ENCODE measurements at regions not wholly inside any gene's neighbourhood (a gene's known extent, or its start where the extent isn't known, plus 50 kb on each side); places are given as distances from the start of the nearest gene placed in this dataset.

DNA sequence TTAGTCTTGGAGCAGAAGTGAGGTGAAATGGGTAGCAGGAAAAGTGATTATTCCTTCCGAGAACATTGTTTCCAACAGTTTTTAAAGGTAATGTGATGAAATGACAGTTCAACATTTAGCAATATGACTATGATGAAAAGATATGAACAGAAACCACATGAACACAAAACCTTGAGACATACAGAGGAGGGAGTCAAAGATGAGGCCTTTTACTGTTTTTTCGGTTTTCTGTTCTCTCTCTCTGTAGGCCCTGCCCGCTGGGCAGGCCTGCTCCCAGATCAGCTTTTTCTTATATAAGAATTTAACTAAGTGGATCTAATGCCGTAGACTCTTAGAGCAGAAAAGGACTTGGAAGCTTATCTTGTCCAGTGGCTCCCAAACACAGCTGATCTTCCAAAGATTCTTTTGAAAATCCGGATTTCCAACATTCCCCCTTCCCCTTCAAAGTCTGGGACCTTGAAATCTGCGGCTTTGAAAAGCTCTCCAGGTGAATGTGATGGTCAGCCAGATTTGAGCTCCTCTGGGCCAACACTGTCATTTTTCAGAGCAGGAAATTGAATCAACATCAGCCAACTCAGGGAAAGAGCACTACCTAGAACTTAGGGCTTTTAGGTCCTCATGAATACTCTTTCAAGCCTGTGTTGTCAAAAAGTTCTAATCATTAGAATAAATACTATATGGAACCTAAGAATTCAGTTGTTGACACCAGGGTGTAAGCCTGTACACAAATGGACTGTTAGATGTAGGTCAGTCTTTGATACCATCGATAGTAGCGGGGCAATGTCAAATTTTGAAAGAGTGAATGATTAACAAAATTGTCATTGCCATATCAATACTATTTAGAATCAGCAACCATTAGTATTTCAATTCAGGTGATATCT, 372.7 kb downstream of the SHQ1 start:
- TF ChIP-seq, protein P1, sequence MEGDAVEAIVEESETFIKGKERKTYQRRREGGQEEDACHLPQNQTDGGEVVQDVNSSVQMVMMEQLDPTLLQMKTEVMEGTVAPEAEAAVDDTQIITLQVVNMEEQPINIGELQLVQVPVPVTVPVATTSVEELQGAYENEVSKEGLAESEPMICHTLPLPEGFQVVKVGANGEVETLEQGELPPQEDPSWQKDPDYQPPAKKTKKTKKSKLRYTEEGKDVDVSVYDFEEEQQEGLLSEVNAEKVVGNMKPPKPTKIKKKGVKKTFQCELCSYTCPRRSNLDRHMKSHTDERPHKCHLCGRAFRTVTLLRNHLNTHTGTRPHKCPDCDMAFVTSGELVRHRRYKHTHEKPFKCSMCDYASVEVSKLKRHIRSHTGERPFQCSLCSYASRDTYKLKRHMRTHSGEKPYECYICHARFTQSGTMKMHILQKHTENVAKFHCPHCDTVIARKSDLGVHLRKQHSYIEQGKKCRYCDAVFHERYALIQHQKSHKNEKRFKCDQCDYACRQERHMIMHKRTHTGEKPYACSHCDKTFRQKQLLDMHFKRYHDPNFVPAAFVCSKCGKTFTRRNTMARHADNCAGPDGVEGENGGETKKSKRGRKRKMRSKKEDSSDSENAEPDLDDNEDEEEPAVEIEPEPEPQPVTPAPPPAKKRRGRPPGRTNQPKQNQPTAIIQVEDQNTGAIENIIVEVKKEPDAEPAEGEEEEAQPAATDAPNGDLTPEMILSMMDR (conservative IDR thresholded peaks at IDR 0.05; ENCODE audit: low read depth in 2 of 2) = no peak
- TF ChIP-seq EZH2 (IDR thresholded peaks at IDR 0.05; ENCODE audit: low read depth, unreplicated experiment) (no peak), EZH2phosphoT487 (IDR thresholded peaks at IDR 0.05; ENCODE audit: unreplicated experiment) (no peak), POLR2AphosphoS5 (IDR thresholded peaks at IDR 0.05; ENCODE audit: low read depth) (no peak), CREB1 (CRISPR knock-in tag; IDR thresholded peaks at IDR 0.05; ENCODE audit: low read depth) (no peak), ZNF114 (CRISPR knock-in tag; IDR thresholded peaks at IDR 0.05) (no peak), ZNF331 (CRISPR knock-in tag; IDR thresholded peaks at IDR 0.05; ENCODE audit: low read depth) (no peak), JUNB (IDR thresholded peaks at IDR 0.05; ENCODE audit: unreplicated experiment) (no peak), STAT1 (IDR thresholded peaks at IDR 0.05; ENCODE audit: unreplicated experiment) (no peak), NANOG (IDR thresholded peaks at IDR 0.05; ENCODE audit: borderline replicate concordance) (no peak)
- TF ChIP-seq, protein P2, sequence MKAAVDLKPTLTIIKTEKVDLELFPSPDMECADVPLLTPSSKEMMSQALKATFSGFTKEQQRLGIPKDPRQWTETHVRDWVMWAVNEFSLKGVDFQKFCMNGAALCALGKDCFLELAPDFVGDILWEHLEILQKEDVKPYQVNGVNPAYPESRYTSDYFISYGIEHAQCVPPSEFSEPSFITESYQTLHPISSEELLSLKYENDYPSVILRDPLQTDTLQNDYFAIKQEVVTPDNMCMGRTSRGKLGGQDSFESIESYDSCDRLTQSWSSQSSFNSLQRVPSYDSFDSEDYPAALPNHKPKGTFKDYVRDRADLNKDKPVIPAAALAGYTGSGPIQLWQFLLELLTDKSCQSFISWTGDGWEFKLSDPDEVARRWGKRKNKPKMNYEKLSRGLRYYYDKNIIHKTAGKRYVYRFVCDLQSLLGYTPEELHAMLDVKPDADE (IDR thresholded peaks at IDR 0.05) = no peak
- TF ChIP-seq, protein P3, sequence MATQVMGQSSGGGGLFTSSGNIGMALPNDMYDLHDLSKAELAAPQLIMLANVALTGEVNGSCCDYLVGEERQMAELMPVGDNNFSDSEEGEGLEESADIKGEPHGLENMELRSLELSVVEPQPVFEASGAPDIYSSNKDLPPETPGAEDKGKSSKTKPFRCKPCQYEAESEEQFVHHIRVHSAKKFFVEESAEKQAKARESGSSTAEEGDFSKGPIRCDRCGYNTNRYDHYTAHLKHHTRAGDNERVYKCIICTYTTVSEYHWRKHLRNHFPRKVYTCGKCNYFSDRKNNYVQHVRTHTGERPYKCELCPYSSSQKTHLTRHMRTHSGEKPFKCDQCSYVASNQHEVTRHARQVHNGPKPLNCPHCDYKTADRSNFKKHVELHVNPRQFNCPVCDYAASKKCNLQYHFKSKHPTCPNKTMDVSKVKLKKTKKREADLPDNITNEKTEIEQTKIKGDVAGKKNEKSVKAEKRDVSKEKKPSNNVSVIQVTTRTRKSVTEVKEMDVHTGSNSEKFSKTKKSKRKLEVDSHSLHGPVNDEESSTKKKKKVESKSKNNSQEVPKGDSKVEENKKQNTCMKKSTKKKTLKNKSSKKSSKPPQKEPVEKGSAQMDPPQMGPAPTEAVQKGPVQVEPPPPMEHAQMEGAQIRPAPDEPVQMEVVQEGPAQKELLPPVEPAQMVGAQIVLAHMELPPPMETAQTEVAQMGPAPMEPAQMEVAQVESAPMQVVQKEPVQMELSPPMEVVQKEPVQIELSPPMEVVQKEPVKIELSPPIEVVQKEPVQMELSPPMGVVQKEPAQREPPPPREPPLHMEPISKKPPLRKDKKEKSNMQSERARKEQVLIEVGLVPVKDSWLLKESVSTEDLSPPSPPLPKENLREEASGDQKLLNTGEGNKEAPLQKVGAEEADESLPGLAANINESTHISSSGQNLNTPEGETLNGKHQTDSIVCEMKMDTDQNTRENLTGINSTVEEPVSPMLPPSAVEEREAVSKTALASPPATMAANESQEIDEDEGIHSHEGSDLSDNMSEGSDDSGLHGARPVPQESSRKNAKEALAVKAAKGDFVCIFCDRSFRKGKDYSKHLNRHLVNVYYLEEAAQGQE (IDR thresholded peaks at IDR 0.05; ENCODE audit: unreplicated experiment) = no peak
- TF ChIP-seq, protein P4, sequence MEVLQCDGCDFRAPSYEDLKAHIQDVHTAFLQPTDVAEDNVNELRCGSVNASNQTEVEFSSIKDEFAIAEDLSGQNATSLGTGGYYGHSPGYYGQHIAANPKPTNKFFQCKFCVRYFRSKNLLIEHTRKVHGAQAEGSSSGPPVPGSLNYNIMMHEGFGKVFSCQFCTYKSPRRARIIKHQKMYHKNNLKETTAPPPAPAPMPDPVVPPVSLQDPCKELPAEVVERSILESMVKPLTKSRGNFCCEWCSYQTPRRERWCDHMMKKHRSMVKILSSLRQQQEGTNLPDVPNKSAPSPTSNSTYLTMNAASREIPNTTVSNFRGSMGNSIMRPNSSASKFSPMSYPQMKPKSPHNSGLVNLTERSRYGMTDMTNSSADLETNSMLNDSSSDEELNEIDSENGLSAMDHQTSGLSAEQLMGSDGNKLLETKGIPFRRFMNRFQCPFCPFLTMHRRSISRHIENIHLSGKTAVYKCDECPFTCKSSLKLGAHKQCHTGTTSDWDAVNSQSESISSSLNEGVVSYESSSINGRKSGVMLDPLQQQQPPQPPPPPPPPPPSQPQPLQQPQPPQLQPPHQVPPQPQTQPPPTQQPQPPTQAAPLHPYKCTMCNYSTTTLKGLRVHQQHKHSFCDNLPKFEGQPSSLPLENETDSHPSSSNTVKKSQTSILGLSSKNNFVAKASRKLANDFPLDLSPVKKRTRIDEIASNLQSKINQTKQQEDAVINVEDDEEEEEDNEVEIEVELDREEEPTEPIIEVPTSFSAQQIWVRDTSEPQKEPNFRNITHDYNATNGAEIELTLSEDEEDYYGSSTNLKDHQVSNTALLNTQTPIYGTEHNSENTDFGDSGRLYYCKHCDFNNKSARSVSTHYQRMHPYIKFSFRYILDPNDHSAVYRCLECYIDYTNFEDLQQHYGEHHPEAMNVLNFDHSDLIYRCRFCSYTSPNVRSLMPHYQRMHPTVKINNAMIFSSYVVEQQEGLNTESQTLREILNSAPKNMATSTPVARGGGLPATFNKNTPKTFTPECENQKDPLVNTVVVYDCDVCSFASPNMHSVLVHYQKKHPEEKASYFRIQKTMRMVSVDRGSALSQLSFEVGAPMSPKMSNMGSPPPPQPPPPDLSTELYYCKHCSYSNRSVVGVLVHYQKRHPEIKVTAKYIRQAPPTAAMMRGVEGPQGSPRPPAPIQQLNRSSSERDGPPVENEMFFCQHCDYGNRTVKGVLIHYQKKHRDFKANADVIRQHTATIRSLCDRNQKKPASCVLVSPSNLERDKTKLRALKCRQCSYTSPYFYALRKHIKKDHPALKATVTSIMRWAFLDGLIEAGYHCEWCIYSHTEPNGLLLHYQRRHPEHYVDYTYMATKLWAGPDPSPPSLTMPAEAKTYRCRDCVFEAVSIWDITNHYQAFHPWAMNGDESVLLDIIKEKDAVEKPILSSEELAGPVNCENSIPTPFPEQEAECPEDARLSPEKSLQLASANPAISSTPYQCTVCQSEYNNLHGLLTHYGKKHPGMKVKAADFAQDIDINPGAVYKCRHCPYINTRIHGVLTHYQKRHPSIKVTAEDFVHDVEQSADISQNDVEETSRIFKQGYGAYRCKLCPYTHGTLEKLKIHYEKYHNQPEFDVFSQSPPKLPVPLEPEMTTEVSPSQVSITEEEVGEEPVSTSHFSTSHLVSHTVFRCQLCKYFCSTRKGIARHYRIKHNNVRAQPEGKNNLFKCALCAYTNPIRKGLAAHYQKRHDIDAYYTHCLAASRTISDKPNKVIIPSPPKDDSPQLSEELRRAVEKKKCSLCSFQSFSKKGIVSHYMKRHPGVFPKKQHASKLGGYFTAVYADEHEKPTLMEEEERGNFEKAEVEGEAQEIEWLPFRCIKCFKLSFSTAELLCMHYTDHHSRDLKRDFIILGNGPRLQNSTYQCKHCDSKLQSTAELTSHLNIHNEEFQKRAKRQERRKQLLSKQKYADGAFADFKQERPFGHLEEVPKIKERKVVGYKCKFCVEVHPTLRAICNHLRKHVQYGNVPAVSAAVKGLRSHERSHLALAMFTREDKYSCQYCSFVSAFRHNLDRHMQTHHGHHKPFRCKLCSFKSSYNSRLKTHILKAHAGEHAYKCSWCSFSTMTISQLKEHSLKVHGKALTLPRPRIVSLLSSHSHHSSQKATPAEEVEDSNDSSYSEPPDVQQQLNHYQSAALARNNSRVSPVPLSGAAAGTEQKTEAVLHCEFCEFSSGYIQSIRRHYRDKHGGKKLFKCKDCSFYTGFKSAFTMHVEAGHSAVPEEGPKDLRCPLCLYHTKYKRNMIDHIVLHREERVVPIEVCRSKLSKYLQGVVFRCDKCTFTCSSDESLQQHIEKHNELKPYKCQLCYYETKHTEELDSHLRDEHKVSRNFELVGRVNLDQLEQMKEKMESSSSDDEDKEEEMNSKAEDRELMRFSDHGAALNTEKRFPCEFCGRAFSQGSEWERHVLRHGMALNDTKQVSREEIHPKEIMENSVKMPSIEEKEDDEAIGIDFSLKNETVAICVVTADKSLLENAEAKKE (CRISPR knock-in tag; IDR thresholded peaks at IDR 0.05) = no peak
